ENCODE measurements at regions not wholly inside any gene's neighbourhood (a gene's known extent, or its start where the extent isn't known, plus 50 kb on each side); places are given as distances from the start of the nearest gene placed in this dataset.
"Not testable (repeated sequence)": the region's sequence is repeated elsewhere in the genome, so short reads cannot be mapped to it uniquely, and the experiment has no call there.

DNA sequence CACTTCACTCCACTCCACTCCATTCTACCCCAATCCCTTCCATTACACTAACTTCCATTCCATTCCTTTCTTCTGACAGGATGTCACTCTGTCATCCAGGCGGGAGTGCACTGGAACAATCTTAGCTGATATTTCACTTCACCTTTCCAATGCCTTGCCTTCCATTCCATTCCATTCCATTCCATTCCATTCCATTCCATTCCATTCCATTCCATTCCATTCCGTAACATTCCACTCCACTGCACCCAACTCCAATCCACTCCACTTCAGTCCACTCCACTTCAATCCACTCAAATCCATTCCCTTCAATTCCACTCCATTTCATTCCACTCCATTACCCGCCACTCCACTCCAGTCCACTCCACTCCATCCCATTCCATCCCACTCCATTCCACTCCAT lies 1099.4 kb downstream of the TSPY10 start:
- peak; percentile 85 for DNase-seq (ENCODE audit: low spot score)

GRCh38 chrY:10648813-10649212 lies 1121.1 kb downstream of the TSPY10 start:
- DNase-seq (ENCODE audit: low spot score): not testable (repeated sequence)

- not testable (repeated sequence) for DNase-seq (ENCODE audit: low spot score)
Observed at GRCh38 chrY:10657120-10657519, 1129.4 kb downstream of the TSPY10 start.

DNA sequence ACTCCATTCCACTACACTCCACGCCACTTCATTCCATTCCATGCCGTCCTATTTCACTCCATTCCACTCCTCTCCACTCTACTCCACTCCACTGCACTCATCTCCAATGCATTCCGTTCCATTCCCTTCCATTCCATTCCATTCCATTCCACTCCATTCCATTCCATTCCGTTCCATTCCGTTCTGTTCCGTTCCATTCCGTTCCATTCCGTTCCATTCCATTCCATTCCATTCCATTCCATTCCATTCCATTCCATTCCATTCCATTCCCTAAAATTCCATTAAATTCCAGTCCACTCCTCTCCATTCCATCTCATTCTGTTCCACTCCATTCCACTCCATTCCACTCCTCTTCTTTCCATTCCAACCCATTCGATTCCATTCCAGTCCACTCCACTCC lies 1139.1 kb downstream of the TSPY10 start:
- no peak for DNase-seq (ENCODE audit: low spot score)

- DNase-seq (ENCODE audit: low spot score): no peak
Observed at GRCh38 chrY:10686414-10686813, 1158.7 kb downstream of the TSPY10 start.

Measured in umbilical cord (tissue), 1 donor.